ENCODE measurements at regions not wholly inside any gene's neighbourhood (a gene's known extent, or its start where the extent isn't known, plus 50 kb on each side); places are given as distances from the start of the nearest gene placed in this dataset.
"Not testable (repeated sequence)": the region's sequence is repeated elsewhere in the genome, so short reads cannot be mapped to it uniquely, and the experiment has no call there.

DNA sequence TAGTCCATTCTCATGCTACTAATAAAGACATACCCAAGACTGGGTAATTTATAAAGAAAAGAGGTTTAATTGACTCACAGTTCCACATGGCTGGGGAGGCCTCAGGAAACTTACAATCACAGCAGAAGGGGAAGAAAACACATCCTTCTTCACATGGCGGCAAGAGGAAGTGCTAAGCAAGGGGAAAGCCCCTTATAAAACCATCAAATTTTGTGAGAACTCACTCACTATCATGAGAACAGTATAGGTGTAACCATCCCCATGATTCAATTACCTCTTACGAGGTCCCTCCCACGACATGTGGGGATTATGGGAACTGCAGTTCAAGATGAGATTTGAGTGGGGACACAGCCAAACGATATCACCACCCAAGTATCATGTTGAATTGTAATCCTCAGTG is 52.7 kb upstream of the FOXO6 start:
- ATAC-seq = peak in 1 of 2 donors; percentile 32
- not testable (repeated sequence) for H3K4me3 Mint-ChIP-seq; H3K4me1 Mint-ChIP-seq (ENCODE audit: low read depth); H3K36me3 Mint-ChIP-seq (ENCODE audit: insufficient read depth); H3K9me3 Mint-ChIP-seq; H3K27me3 Mint-ChIP-seq (ENCODE audit: low read depth); DNase-seq

DNA sequence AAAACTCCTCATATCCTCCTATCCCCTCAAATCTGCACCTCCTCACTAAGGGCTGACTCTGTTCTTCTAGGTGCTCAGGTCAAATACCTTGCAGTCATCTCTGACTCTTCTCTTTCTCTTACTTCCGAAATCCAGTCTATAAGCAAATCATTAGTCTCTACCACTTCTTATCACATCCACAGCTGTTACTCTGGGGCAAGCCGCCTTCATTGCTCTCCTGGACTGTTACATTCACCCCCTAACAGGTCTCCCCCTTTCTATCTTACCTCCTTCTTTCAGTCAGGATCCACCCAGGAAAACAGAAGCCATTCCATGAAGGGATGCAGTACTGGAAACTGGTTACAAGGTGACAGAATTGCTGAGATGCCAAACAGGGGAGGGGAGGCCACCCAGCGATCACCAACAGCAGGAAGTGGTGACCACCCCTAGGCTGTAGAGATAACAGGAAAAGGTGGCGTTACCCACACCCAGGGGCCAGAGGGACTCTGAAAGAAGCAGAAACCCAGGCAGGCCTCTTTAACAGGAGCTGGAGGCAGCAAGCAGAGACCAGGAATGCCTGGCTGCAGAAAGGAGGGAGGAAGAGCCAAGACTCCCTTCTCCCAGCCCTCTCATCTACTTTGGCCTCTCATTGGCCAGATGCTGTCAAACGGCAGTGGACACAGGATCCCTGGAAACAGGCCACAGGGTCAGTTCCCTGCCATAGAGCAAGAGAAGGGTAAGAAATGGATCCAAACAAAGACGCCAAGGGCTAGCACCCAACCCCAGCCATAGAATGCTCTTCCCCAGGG is 55.5 kb upstream of the FOXO6 start:
- H3K9me3 Mint-ChIP-seq = peaks cover 8% of the 10 kb centered on the region
- H3K4me1 Mint-ChIP-seq (ENCODE audit: low read depth) = no peaks in the 10 kb centered on the region
- H3K27me3 Mint-ChIP-seq (ENCODE audit: low read depth) = peaks cover 14% of the 10 kb centered on the region
- ATAC-seq (no peak), DNase-seq (no peak)
- no peaks in the 10 kb centered on the region for H3K36me3 Mint-ChIP-seq (ENCODE audit: insufficient read depth)
- peak overlapping the region; percentile 33 for H3K4me3 Mint-ChIP-seq

- H3K9me3 Mint-ChIP-seq = no peaks in the 10 kb centered on the region
- no peaks in the 10 kb centered on the region for H3K4me1 Mint-ChIP-seq (ENCODE audit: low read depth)
- no peak overlapping the region for H3K4me3 Mint-ChIP-seq
- no peaks in the 10 kb centered on the region for H3K36me3 Mint-ChIP-seq (ENCODE audit: insufficient read depth)
- DNase-seq = no peak
- H3K27me3 Mint-ChIP-seq (ENCODE audit: low read depth) = peaks cover 7% of the 10 kb centered on the region
- ATAC-seq = no peak
Observed at GRCh38 chr1:41296506-41296905, 54.4 kb upstream of the SCMH1 start.

DNA sequence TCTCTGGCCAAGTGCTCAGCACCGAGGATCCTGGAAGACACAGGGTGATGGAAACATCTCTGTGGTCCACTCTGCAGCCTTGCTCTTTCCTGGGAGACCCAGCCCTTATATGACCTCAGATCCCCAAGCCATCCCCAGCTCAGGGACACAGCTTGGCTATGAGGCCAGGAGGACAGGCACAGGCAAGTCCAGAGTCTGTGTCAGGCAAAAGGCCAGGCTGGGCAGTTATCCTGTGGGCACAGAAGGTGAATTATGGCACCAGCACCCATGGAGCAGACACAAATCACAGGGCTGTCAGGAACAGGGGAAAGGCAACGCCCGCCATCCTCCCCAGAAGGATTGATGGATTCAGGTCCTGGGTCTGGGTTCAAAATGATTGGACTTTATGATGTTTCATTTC is 52.1 kb upstream of the SCMH1 start:
- Mint-ChIP-seq H3K4me3 (no peak overlapping the region), H3K9me3 (no peaks in the 10 kb centered on the region), H3K36me3 (ENCODE audit: insufficient read depth) (no peaks in the 10 kb centered on the region), H3K27me3 (ENCODE audit: low read depth) (peaks cover 22% of the 10 kb centered on the region), H3K4me1 (ENCODE audit: low read depth) (no peaks in the 10 kb centered on the region)
- no peak for ATAC-seq
- no peak for DNase-seq

GRCh38 chr1:41293779-41294178 is 51.7 kb upstream of the SCMH1 start:
- no peak for DNase-seq

More at GRCh38 chr1:41293779-41294178, 51.7 kb upstream of the SCMH1 start:
- H3K4me1 Mint-ChIP-seq (ENCODE audit: low read depth) = no peaks in the 10 kb centered on the region
- no peaks in the 10 kb centered on the region for H3K36me3 Mint-ChIP-seq (ENCODE audit: insufficient read depth)
- no peaks in the 10 kb centered on the region for H3K9me3 Mint-ChIP-seq
- ATAC-seq = no peak
- H3K4me3 Mint-ChIP-seq = no peak overlapping the region
- peaks cover 24% of the 10 kb centered on the region for H3K27me3 Mint-ChIP-seq (ENCODE audit: low read depth)
